CD4-positive, alpha-beta T cell (primary cell): ENCODE measurements at regions not wholly inside any gene's neighbourhood (a gene's known extent, or its start where the extent isn't known, plus 50 kb on each side); places are given as distances from the start of the nearest gene placed in this dataset.

Experiments used
- ATAC-seq: fragments of 200-7000 bp; cut with Tn5 transposase; one replicate; pipeline ENCODE4 v1.10.0; 2022; ENCODE audit warnings: mild to moderate bottlenecking; ENCODE audit not compliant: poor library complexity
- CTCF ChIA-PET: fragments of 350-600 bp; sonication (Branson Sonifier 250); formaldehyde crosslinking; loops from one replicate; lab custom pipeline; 2021; ENCODE audit warnings: antibody characterized with exemption, inconsistent platforms; lab: Charles Lee
- POLR2A ChIA-PET: fragments of 350-600 bp; sonication (Branson Sonifier 250); formaldehyde crosslinking; loops from one replicate; lab custom pipeline; 2021; ENCODE audit warnings: antibody characterized with exemption, inconsistent platforms; lab: Charles Lee
- DNase-seq, 14 experiments: peaks; one replicate each; pipeline ENCODE4 v3.0.0-alpha.2; 2013 to 2020; ENCODE audit warnings: mixed read lengths in 2 of 14
- H3K27ac ChIP-seq, 2 donors: one replicate each; pipeline versions ENCODE4 v1.5.1 to v1.7.0; 2013; ENCODE audit warnings: low read length in 2 of 2, low read depth in 1 of 2, mild to moderate bottlenecking in 1 of 2
- H3K27me3 ChIP-seq, 2 experiments: 1 replicate in 1 of 2; 2 replicates in 1 of 2; pipeline versions ENCODE4 v1.6.1 to v1.7.0; 2013; ENCODE audit warnings: low read length in 2 of 2, control low read depth in 1 of 2, mild to moderate bottlenecking in 1 of 2, moderate library complexity in 1 of 2; ENCODE audit not compliant: insufficient read depth in 2 of 2, control insufficient read depth in 1 of 2
- H3K36me3 ChIP-seq: one replicate; pipeline ENCODE4 v1.6.1; 2013; ENCODE audit warnings: low read length, control low read depth; ENCODE audit not compliant: insufficient read depth
- H3K4me1 ChIP-seq: one replicate; pipeline ENCODE4 v1.6.1; 2013; ENCODE audit warnings: low read length, control low read depth; ENCODE audit not compliant: insufficient read depth
- H3K4me3 ChIP-seq: one replicate; pipeline ENCODE4 v1.5.1; 2013; ENCODE audit warnings: mild to moderate bottlenecking, low read length, moderate library complexity
- H3K9me3 ChIP-seq, 2 experiments: 1 replicate in 1 of 2; 2 replicates in 1 of 2; pipeline versions ENCODE4 v1.6.1 to v1.7.0; 2013; ENCODE audit warnings: low read length in 2 of 2, mild to moderate bottlenecking in 2 of 2, control low read depth in 1 of 2, moderate library complexity in 1 of 2; ENCODE audit not compliant: control insufficient read depth in 1 of 2, insufficient read depth in 1 of 2
- H3K27ac Mint-ChIP-seq: one replicate; pipeline ENCODE4 v1.8.0; 2020; ENCODE audit warnings: mixed read lengths
- H3K27me3 Mint-ChIP-seq: one replicate; pipeline ENCODE4 v1.8.0; 2021; ENCODE audit warnings: mixed read lengths
- H3K36me3 Mint-ChIP-seq: one replicate; pipeline ENCODE4 v1.8.0; 2021; ENCODE audit warnings: low read depth, mixed read lengths
- H3K4me1 Mint-ChIP-seq: one replicate; pipeline ENCODE4 v1.8.0; 2021; ENCODE audit warnings: low read depth, mixed read lengths
- H3K4me3 Mint-ChIP-seq: one replicate; pipeline ENCODE4 v1.8.0; 2020; ENCODE audit warnings: mild to moderate bottlenecking, mixed read lengths
- H3K9me3 Mint-ChIP-seq: one replicate; pipeline ENCODE4 v1.8.0; 2020; ENCODE audit warnings: mixed read lengths
- CTCF ChIP-seq: fragments of 200-600 bp; IDR thresholded peaks from one replicate; pipeline ENCODE4 v1.8.0; 2022; ENCODE audit warnings: antibody characterized with exemption, mild to moderate bottlenecking
- intact Hi-C, 2 experiments: fragments of 100-400 bp; cut with DNase I in 1 of 2; cut with micrococcal nuclease in 1 of 2; formaldehyde crosslinking; loops; one replicate each; pipeline versions ENCODE4 v1.15.1 to v1.9.0; 2023 to 2025; cut with DNase I, micrococcal nuclease

GRCh38 chr4:100797356-100797755 is 279.5 kb upstream of the EMCN start:
- DNase-seq, result no peak
- CTCF ChIA-PET, result no interaction called here
- no peak for ATAC-seq
- H3K27ac Mint-ChIP-seq, result no peak overlapping the region
- no peaks in the 10 kb centered on the region for H3K9me3 ChIP-seq
- H3K9me3 Mint-ChIP-seq, result no peaks in the 10 kb centered on the region
- no peaks in the 10 kb centered on the region for H3K4me1 Mint-ChIP-seq
- POLR2A ChIA-PET, result no interaction called here
- H3K4me3 Mint-ChIP-seq, result no peak overlapping the region
- no peaks in the 10 kb centered on the region for H3K36me3 ChIP-seq
- intact Hi-C loops, result no loop called here
- H3K27ac ChIP-seq, result no peak overlapping the region
- H3K27me3 Mint-ChIP-seq, result no peaks in the 10 kb centered on the region
- TF ChIP-seq CTCF, result no peak
- no peaks in the 10 kb centered on the region for H3K36me3 Mint-ChIP-seq
- no peak overlapping the region for H3K4me3 ChIP-seq
- H3K4me1 ChIP-seq, result no peaks in the 10 kb centered on the region
- no peaks in the 10 kb centered on the region for H3K27me3 ChIP-seq

GRCh38 chr4:100796332-100796731 is 278.5 kb upstream of the EMCN start:
- ChIA-PET POLR2A (no interaction called here), CTCF (no interaction called here)
- Histone ChIP-seq H3K36me3 (no peaks in the 10 kb centered on the region), H3K9me3 (no peaks in the 10 kb centered on the region), H3K4me3 (no peak overlapping the region), H3K27me3 (no peaks in the 10 kb centered on the region), H3K27ac (no peak overlapping the region), H3K4me1 (no peaks in the 10 kb centered on the region)
- no peak overlapping the region for H3K27ac Mint-ChIP-seq
- H3K4me3 Mint-ChIP-seq, result no peak overlapping the region
- no peaks in the 10 kb centered on the region for H3K36me3 Mint-ChIP-seq
- no peak for TF ChIP-seq CTCF
- intact Hi-C loops, result no loop called here
- no peaks in the 10 kb centered on the region for H3K27me3 Mint-ChIP-seq
- no peaks in the 10 kb centered on the region for H3K4me1 Mint-ChIP-seq
- ATAC-seq (no peak), DNase-seq (no peak)
- H3K9me3 Mint-ChIP-seq, result no peaks in the 10 kb centered on the region

- Histone ChIP-seq H3K36me3 (no peaks in the 10 kb centered on the region), H3K4me1 (no peaks in the 10 kb centered on the region), H3K27me3 (no peaks in the 10 kb centered on the region), H3K4me3 (no peak overlapping the region), H3K27ac (no peak overlapping the region), H3K9me3 (no peaks in the 10 kb centered on the region)
- no peak overlapping the region for H3K27ac Mint-ChIP-seq
- no peak for DNase-seq
- CTCF ChIA-PET, result no interaction called here
- H3K36me3 Mint-ChIP-seq, result no peaks in the 10 kb centered on the region
- H3K4me3 Mint-ChIP-seq, result no peak overlapping the region
- no peak for ATAC-seq
- POLR2A ChIA-PET, result no interaction called here
- TF ChIP-seq CTCF, result no peak
- no peaks in the 10 kb centered on the region for H3K27me3 Mint-ChIP-seq
- no peaks in the 10 kb centered on the region for H3K9me3 Mint-ChIP-seq
- no peaks in the 10 kb centered on the region for H3K4me1 Mint-ChIP-seq
- intact Hi-C loops, result no loop called here
These were observed 277.8 kb upstream of the EMCN start for GRCh38 chr4:100795581-100795980.
